ENCODE measurements at regions not wholly inside any gene's neighbourhood (a gene's known extent, or its start where the extent isn't known, plus 50 kb on each side); places are given as distances from the start of the nearest gene placed in this dataset.

GRCh38 chr10:106089855-106090254, 1074.7 kb downstream of the SORCS1 start:
- no peaks in the 10 kb centered on the region for H3K79me1 ChIP-seq (ENCODE audit: low read length)
- H3K9ac ChIP-seq (ENCODE audit: low read length): no peak overlapping the region
- H3K9me3 ChIP-seq (ENCODE audit: insufficient read depth, low read depth, low read length): no peaks in the 10 kb centered on the region
- H4K12ac ChIP-seq (ENCODE audit: low read depth, low read length): no peak overlapping the region
- H2AFZ ChIP-seq (ENCODE audit: insufficient read depth, low read length, poor library complexity): no peak overlapping the region
- H3K23ac ChIP-seq (ENCODE audit: low read length): no peak overlapping the region
- no peak overlapping the region for H2BK12ac ChIP-seq (ENCODE audit: low read length)
- no peak for DNase-seq
- H3K27ac ChIP-seq (ENCODE audit: low read depth, low read length): no peak overlapping the region
- no peaks in the 10 kb centered on the region for H3K36me3 ChIP-seq (ENCODE audit: control insufficient read depth in 1 of 2, insufficient read depth in 2 of 2, low read length in 2 of 2)
- no peaks in the 10 kb centered on the region for H3K4me1 ChIP-seq (ENCODE audit: control insufficient read depth in 1 of 2, insufficient read depth in 2 of 2, low read length in 2 of 2)
- no peak overlapping the region for H3K4me2 ChIP-seq (ENCODE audit: low read length)
- H4K8ac ChIP-seq (ENCODE audit: low read depth, low read length): no peak overlapping the region
- no peak overlapping the region for H2AK5ac ChIP-seq (ENCODE audit: low read length)
- H2BK120ac ChIP-seq (ENCODE audit: insufficient read depth, low read length, poor library complexity): no peak overlapping the region
- H3K79me2 ChIP-seq (ENCODE audit: control insufficient read depth, insufficient read depth, low read length, poor library complexity): no peaks in the 10 kb centered on the region
- no peak overlapping the region for H3K18ac ChIP-seq (ENCODE audit: low read length)
- no peak overlapping the region for H2BK5ac ChIP-seq (ENCODE audit: low read depth, low read length, poor library complexity)
- no peak overlapping the region for H3K4ac ChIP-seq (ENCODE audit: low read depth, low read length)
- H4K91ac ChIP-seq (ENCODE audit: low read depth, low read length): no peak overlapping the region
- no peak overlapping the region for H3K4me3 ChIP-seq (ENCODE audit: low read depth, low read length)
- H3K14ac ChIP-seq (ENCODE audit: low read length): no peak overlapping the region
- no peaks in the 10 kb centered on the region for H3K27me3 ChIP-seq (ENCODE audit: insufficient read depth, low read length)

DNA sequence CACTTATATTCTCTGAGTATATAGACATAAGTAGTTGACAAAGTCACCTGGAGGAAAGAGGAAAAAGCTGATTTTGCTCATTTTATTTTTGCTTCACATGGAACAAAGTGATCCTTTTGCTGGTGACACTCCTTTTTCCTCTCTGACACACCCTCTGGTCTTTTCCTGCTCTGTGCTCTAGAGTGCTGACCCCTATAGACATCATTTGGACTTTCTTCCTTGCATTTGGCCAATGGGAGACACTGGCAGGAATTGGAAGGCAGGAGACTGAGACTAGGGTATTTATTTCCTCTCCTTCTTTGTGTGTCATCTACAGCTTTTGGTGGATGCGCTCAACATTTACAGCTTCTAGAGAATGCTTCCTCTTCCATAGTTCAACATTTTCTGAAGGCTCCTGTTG, 1078.1 kb downstream of the SORCS1 start:
- no peaks in the 10 kb centered on the region for H3K79me1 ChIP-seq (ENCODE audit: low read length)
- no peak overlapping the region for H2BK12ac ChIP-seq (ENCODE audit: low read length)
- WGBS (ENCODE audit: extremely low coverage, insufficient coverage, insufficient read length): no CpG with 5 or more reads among the region's 1 CpG
- no peak overlapping the region for H3K4me3 ChIP-seq (ENCODE audit: low read depth, low read length)
- H3K4me1 ChIP-seq (ENCODE audit: control insufficient read depth in 1 of 2, insufficient read depth in 2 of 2, low read length in 2 of 2): no peaks in the 10 kb centered on the region
- DNase-seq: no peak
- H3K18ac ChIP-seq (ENCODE audit: low read length): no peak overlapping the region
- H2AFZ ChIP-seq (ENCODE audit: insufficient read depth, low read length, poor library complexity): no peak overlapping the region
- no peak overlapping the region for H4K91ac ChIP-seq (ENCODE audit: low read depth, low read length)
- no peaks in the 10 kb centered on the region for H3K79me2 ChIP-seq (ENCODE audit: control insufficient read depth, insufficient read depth, low read length, poor library complexity)
- no peak overlapping the region for H3K27ac ChIP-seq (ENCODE audit: low read depth, low read length)
- H4K12ac ChIP-seq (ENCODE audit: low read depth, low read length): no peak overlapping the region
- H3K23ac ChIP-seq (ENCODE audit: low read length): no peak overlapping the region
- no peak overlapping the region for H4K8ac ChIP-seq (ENCODE audit: low read depth, low read length)
- H3K14ac ChIP-seq (ENCODE audit: low read length): no peak overlapping the region
- H3K4ac ChIP-seq (ENCODE audit: low read depth, low read length): no peak overlapping the region
- H3K9me3 ChIP-seq (ENCODE audit: insufficient read depth, low read depth, low read length): no peaks in the 10 kb centered on the region
- no peaks in the 10 kb centered on the region for H3K27me3 ChIP-seq (ENCODE audit: insufficient read depth, low read length)
- H2BK120ac ChIP-seq (ENCODE audit: insufficient read depth, low read length, poor library complexity): no peak overlapping the region
- H3K36me3 ChIP-seq (ENCODE audit: control insufficient read depth in 1 of 2, insufficient read depth in 2 of 2, low read length in 2 of 2): no peaks in the 10 kb centered on the region
- H3K9ac ChIP-seq (ENCODE audit: low read length): no peak overlapping the region
- no peak overlapping the region for H2BK5ac ChIP-seq (ENCODE audit: low read depth, low read length, poor library complexity)
- no peak overlapping the region for H3K4me2 ChIP-seq (ENCODE audit: low read length)
- no peak overlapping the region for H2AK5ac ChIP-seq (ENCODE audit: low read length)

GRCh38 chr10:106083572-106083971, 1080.9 kb downstream of the SORCS1 start:
- Histone ChIP-seq H4K8ac (ENCODE audit: low read depth, low read length) (no peak overlapping the region), H3K27me3 (ENCODE audit: insufficient read depth, low read length) (no peaks in the 10 kb centered on the region), H2BK5ac (ENCODE audit: low read depth, low read length, poor library complexity) (no peak overlapping the region), H3K9ac (ENCODE audit: low read length) (no peak overlapping the region), H3K79me1 (ENCODE audit: low read length) (no peaks in the 10 kb centered on the region), H3K4me1 (ENCODE audit: control insufficient read depth in 1 of 2, insufficient read depth in 2 of 2, low read length in 2 of 2) (no peaks in the 10 kb centered on the region), H3K4me2 (ENCODE audit: low read length) (no peak overlapping the region), H3K4ac (ENCODE audit: low read depth, low read length) (no peak overlapping the region), H3K27ac (ENCODE audit: low read depth, low read length) (no peak overlapping the region), H3K23ac (ENCODE audit: low read length) (no peak overlapping the region), H2BK12ac (ENCODE audit: low read length) (no peak overlapping the region), H3K18ac (ENCODE audit: low read length) (no peak overlapping the region), H2BK120ac (ENCODE audit: insufficient read depth, low read length, poor library complexity) (no peak overlapping the region), H3K4me3 (ENCODE audit: low read depth, low read length) (no peak overlapping the region), H4K91ac (ENCODE audit: low read depth, low read length) (no peak overlapping the region), H3K36me3 (ENCODE audit: control insufficient read depth in 1 of 2, insufficient read depth in 2 of 2, low read length in 2 of 2) (no peaks in the 10 kb centered on the region), H3K14ac (ENCODE audit: low read length) (no peak overlapping the region), H3K79me2 (ENCODE audit: control insufficient read depth, insufficient read depth, low read length, poor library complexity) (no peaks in the 10 kb centered on the region), H2AK5ac (ENCODE audit: low read length) (no peak overlapping the region), H3K9me3 (ENCODE audit: insufficient read depth, low read depth, low read length) (no peaks in the 10 kb centered on the region), H4K12ac (ENCODE audit: low read depth, low read length) (no peak overlapping the region), H2AFZ (ENCODE audit: insufficient read depth, low read length, poor library complexity) (no peak overlapping the region)
- no peak for DNase-seq
- WGBS (ENCODE audit: extremely low coverage, insufficient coverage, insufficient read length): no CpG with 5 or more reads among the region's 2 CpGs

DNA sequence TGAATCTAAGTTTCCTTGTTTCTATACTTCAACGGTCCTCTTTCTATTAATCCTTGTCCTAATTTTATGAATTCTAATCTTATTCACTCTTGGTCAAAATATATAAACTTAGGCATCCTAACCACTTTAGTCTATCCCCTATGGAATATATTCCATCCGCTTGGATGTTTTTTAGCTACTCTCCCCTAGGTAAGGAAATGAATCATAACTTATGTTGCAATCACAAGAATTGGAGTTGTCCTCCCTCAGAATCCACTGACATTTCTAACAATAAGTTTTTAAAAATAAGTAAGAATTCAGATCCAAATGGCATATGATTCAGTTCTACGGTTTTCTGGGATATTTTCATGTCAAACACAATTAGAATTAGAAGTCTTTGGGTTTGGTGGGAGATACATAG, 1081.6 kb downstream of the SORCS1 start:
- H3K27me3 ChIP-seq (ENCODE audit: insufficient read depth, low read length): no peaks in the 10 kb centered on the region
- H3K9ac ChIP-seq (ENCODE audit: low read length): no peak overlapping the region
- no peak for DNase-seq
- H2AK5ac ChIP-seq (ENCODE audit: low read length): no peak overlapping the region
- H3K4me2 ChIP-seq (ENCODE audit: low read length): no peak overlapping the region
- no peak overlapping the region for H3K18ac ChIP-seq (ENCODE audit: low read length)
- no peak overlapping the region for H4K91ac ChIP-seq (ENCODE audit: low read depth, low read length)
- no peaks in the 10 kb centered on the region for H3K36me3 ChIP-seq (ENCODE audit: control insufficient read depth in 1 of 2, insufficient read depth in 2 of 2, low read length in 2 of 2)
- H2AFZ ChIP-seq (ENCODE audit: insufficient read depth, low read length, poor library complexity): no peak overlapping the region
- no peak overlapping the region for H2BK12ac ChIP-seq (ENCODE audit: low read length)
- no peak overlapping the region for H2BK120ac ChIP-seq (ENCODE audit: insufficient read depth, low read length, poor library complexity)
- no peak overlapping the region for H3K27ac ChIP-seq (ENCODE audit: low read depth, low read length)
- no peak overlapping the region for H3K4ac ChIP-seq (ENCODE audit: low read depth, low read length)
- no peak overlapping the region for H2BK5ac ChIP-seq (ENCODE audit: low read depth, low read length, poor library complexity)
- H3K9me3 ChIP-seq (ENCODE audit: insufficient read depth, low read depth, low read length): no peaks in the 10 kb centered on the region
- no peak overlapping the region for H3K23ac ChIP-seq (ENCODE audit: low read length)
- H3K14ac ChIP-seq (ENCODE audit: low read length): no peak overlapping the region
- no peak overlapping the region for H3K4me3 ChIP-seq (ENCODE audit: low read depth, low read length)
- no peak overlapping the region for H4K12ac ChIP-seq (ENCODE audit: low read depth, low read length)
- H3K79me1 ChIP-seq (ENCODE audit: low read length): no peaks in the 10 kb centered on the region
- no CpG with 5 or more reads among the region's 3 CpGs for WGBS (ENCODE audit: extremely low coverage, insufficient coverage, insufficient read length)
- no peaks in the 10 kb centered on the region for H3K79me2 ChIP-seq (ENCODE audit: control insufficient read depth, insufficient read depth, low read length, poor library complexity)
- H4K8ac ChIP-seq (ENCODE audit: low read depth, low read length): no peak overlapping the region
- no peaks in the 10 kb centered on the region for H3K4me1 ChIP-seq (ENCODE audit: control insufficient read depth in 1 of 2, insufficient read depth in 2 of 2, low read length in 2 of 2)

Data from trophoblast cell (in vitro differentiated cells and primary cell).